ENCODE measurements at regions not wholly inside any gene's neighbourhood (a gene's known extent, or its start where the extent isn't known, plus 50 kb on each side); places are given as distances from the start of the nearest gene placed in this dataset.

GRCh38 chr1:83709662-83710061 is 289.3 kb downstream of the TTLL7 start:
- in situ Hi-C loops (cut with MboI; ENCODE audit: low sequenced_read_pairs, unreplicated experiment), result no loop called here

GRCh38 chr1:83706354-83706938 is 292.5 kb downstream of the TTLL7 start:
- DNase-seq (ENCODE audit: low spot score), result no peak
- TF ChIP-seq CTCF (IDR thresholded peaks at IDR 0.05; ENCODE audit: borderline replicate concordance, control extremely low read depth, extremely low read depth, insufficient read depth, missing control alignments), result no peak
- in situ Hi-C loops (cut with MboI; ENCODE audit: low sequenced_read_pairs, unreplicated experiment), result no loop called here

More at GRCh38 chr1:83709662-83710061, 289.3 kb downstream of the TTLL7 start:
- TF ChIP-seq CTCF (IDR thresholded peaks at IDR 0.05; ENCODE audit: borderline replicate concordance, control extremely low read depth, extremely low read depth, insufficient read depth, missing control alignments), result no peak
- no peak for DNase-seq (ENCODE audit: low spot score)

GRCh38 chr1:83705091-83705490 is 293.8 kb downstream of the TTLL7 start:
- no peak for TF ChIP-seq CTCF (IDR thresholded peaks at IDR 0.05; ENCODE audit: borderline replicate concordance, control extremely low read depth, extremely low read depth, insufficient read depth, missing control alignments)
- DNase-seq (ENCODE audit: low spot score), result no peak
- in situ Hi-C loops (cut with MboI; ENCODE audit: low sequenced_read_pairs, unreplicated experiment), result no loop called here

GRCh38 chr1:83704350-83704749 is 294.6 kb downstream of the TTLL7 start:
- in situ Hi-C loops (cut with MboI; ENCODE audit: low sequenced_read_pairs, unreplicated experiment), result no loop called here
- TF ChIP-seq CTCF (IDR thresholded peaks at IDR 0.05; ENCODE audit: borderline replicate concordance, control extremely low read depth, extremely low read depth, insufficient read depth, missing control alignments), result no peak

GRCh38 chr1:83702356-83702755 is 296.6 kb downstream of the TTLL7 start:
- no peak for TF ChIP-seq CTCF (IDR thresholded peaks at IDR 0.05; ENCODE audit: borderline replicate concordance, control extremely low read depth, extremely low read depth, insufficient read depth, missing control alignments)
- DNase-seq (ENCODE audit: low spot score), result no peak
- in situ Hi-C loops (cut with MboI; ENCODE audit: low sequenced_read_pairs, unreplicated experiment), result no loop called here

More at GRCh38 chr1:83704350-83704749, 294.6 kb downstream of the TTLL7 start:
- DNase-seq (ENCODE audit: low spot score), result no peak

- no peak for TF ChIP-seq CTCF (IDR thresholded peaks at IDR 0.05; ENCODE audit: borderline replicate concordance, control extremely low read depth, extremely low read depth, insufficient read depth, missing control alignments)
- in situ Hi-C loops (cut with MboI; ENCODE audit: low sequenced_read_pairs, unreplicated experiment), result no loop called here
- DNase-seq (ENCODE audit: low spot score), result no peak
These were observed 297.6 kb downstream of the TTLL7 start for GRCh38 chr1:83701355-83701754.
